GM23338 (cell line): ENCODE measurements at regions not wholly inside any gene's neighbourhood (a gene's known extent, or its start where the extent isn't known, plus 50 kb on each side); places are given as distances from the start of the nearest gene placed in this dataset.

ENCODE experiments used
- ATAC-seq: fragments of 200-7000 bp; cut with Tn5 transposase; 3 replicates; pipeline ENCODE4 v1.9.1; 2020
- DNase-seq: peaks from one replicate; pipeline ENCODE4 v3.0.0-alpha.2; 2015; ENCODE audit warnings: low spot score
- H2AFZ ChIP-seq: fragments of 200-600 bp; sonication (generic); 2 replicates; pipeline ENCODE4 v1.8.0; 2016; ENCODE audit warnings: antibody characterized with exemption, mild to moderate bottlenecking, moderate library complexity
- H3F3A ChIP-seq: fragments of 200-600 bp; sonication (generic); replicated peaks from 2 replicates; pipeline ENCODE4 v1.8.0; 2017; ENCODE audit warnings: antibody characterized with exemption, mixed run types, low read depth
- H3K27ac ChIP-seq: fragments of 200-600 bp; sonication (generic); 2 replicates; pipeline ENCODE4 v1.6.1; 2016; ENCODE audit warnings: low read depth
- H3K27me3 ChIP-seq: fragments of 200-600 bp; sonication (generic); 2 replicates; pipeline ENCODE4 v1.8.0; 2016; ENCODE audit warnings: mild to moderate bottlenecking, mixed run types, moderate library complexity; ENCODE audit not compliant: insufficient read depth
- H3K36me3 ChIP-seq: fragments of 200-600 bp; sonication (generic); 2 replicates; pipeline ENCODE4 v1.8.0; 2016; ENCODE audit warnings: mild to moderate bottlenecking; ENCODE audit not compliant: insufficient read depth
- H3K4me1 ChIP-seq: fragments of 200-600 bp; sonication (generic); 2 replicates; pipeline ENCODE4 v1.8.0; 2016; ENCODE audit warnings: mild to moderate bottlenecking, moderate library complexity; ENCODE audit not compliant: insufficient read depth
- H3K4me2 ChIP-seq: fragments of 200-600 bp; sonication (generic); 2 replicates; pipeline ENCODE4 v1.7.1; 2017; ENCODE audit warnings: mixed run types
- H3K4me3 ChIP-seq: fragments of 200-600 bp; sonication (generic); 2 replicates; pipeline ENCODE4 v1.6.1; 2016; ENCODE audit warnings: mixed run types
- H3K79me2 ChIP-seq: fragments of 200-600 bp; sonication (generic); replicated peaks from 2 replicates; pipeline ENCODE4 v1.8.0; 2017; ENCODE audit warnings: mild to moderate bottlenecking; ENCODE audit not compliant: insufficient read depth
- H3K9me2 ChIP-seq: fragments of 200-600 bp; sonication (generic); 2 replicates; pipeline ENCODE4 v1.8.0; 2017; ENCODE audit not compliant: insufficient read depth
- H4K20me1 ChIP-seq: fragments of 200-600 bp; sonication (generic); replicated peaks from 2 replicates; pipeline ENCODE4 v1.8.0; 2017; ENCODE audit warnings: mild to moderate bottlenecking; ENCODE audit not compliant: insufficient read depth
- H3K27ac Mint-ChIP-seq: 2 replicates; pipeline ENCODE4 v1.8.0; 2020; ENCODE audit warnings: inconsistent platforms, mild to moderate bottlenecking, moderate library complexity, mixed read lengths
- H3K27me3 Mint-ChIP-seq: 3 replicates; pipeline ENCODE4 v1.8.0; 2022; ENCODE audit warnings: low read depth, mild to moderate bottlenecking, moderate library complexity, mixed read lengths, inconsistent platforms; ENCODE audit not compliant: insufficient read depth, poor library complexity
- H3K36me3 Mint-ChIP-seq: 3 replicates; pipeline ENCODE4 v1.8.0; 2021; ENCODE audit warnings: low read depth, mild to moderate bottlenecking, inconsistent platforms, moderate library complexity, mixed read lengths
- H3K4me1 Mint-ChIP-seq: 3 replicates; pipeline ENCODE4 v1.8.0; 2020; ENCODE audit warnings: mild to moderate bottlenecking, inconsistent platforms, mixed read lengths
- H3K4me3 Mint-ChIP-seq: 3 replicates; pipeline ENCODE4 v1.8.0; 2021; ENCODE audit warnings: moderate library complexity, mild to moderate bottlenecking, inconsistent platforms, mixed read lengths
- H3K9me3 Mint-ChIP-seq: 3 replicates; pipeline ENCODE4 v1.8.0; 2020; ENCODE audit warnings: moderate library complexity, mild to moderate bottlenecking, inconsistent platforms, mixed read lengths
- CREB1 ChIP-seq: fragments of 250-450 bp; sonication (Bioruptor Pico); IDR thresholded peaks from 2 replicates; pipeline ENCODE4 v1.5.0; 2020; ENCODE audit warnings: low read depth, mild to moderate bottlenecking, moderate library complexity
- CTCF ChIP-seq, 2 experiments: fragments of 200-600 bp in 1 of 2; sonication (generic) in 1 of 2; conservative IDR thresholded peaks; 2 replicates each; pipeline versions ENCODE4 v1.5.1 to v1.6.1; 2016 to 2017; ENCODE audit warnings: antibody characterized with exemption in 2 of 2, low read depth in 2 of 2, mild to moderate bottlenecking in 2 of 2, moderate library complexity in 1 of 2
- ETS1 ChIP-seq: IDR thresholded peaks from 2 replicates; pipeline ENCODE4 v1.6.1; 2016; ENCODE audit warnings: antibody characterized with exemption
- EZH2phosphoT487 ChIP-seq: fragments of 200-600 bp; sonication (generic); IDR thresholded peaks from one replicate; pipeline ENCODE4 v1.8.1; 2018; ENCODE audit warnings: antibody characterized with exemption; ENCODE audit not compliant: unreplicated experiment
- NANOG ChIP-seq: IDR thresholded peaks from 2 replicates; pipeline ENCODE4 v1.6.1; 2016; ENCODE audit warnings: antibody characterized with exemption, borderline replicate concordance
- POLR2AphosphoS5 ChIP-seq: IDR thresholded peaks from 2 replicates; pipeline ENCODE4 v1.6.1; 2016; ENCODE audit warnings: antibody characterized with exemption, low read depth
- STAT1 ChIP-seq: IDR thresholded peaks from one replicate; pipeline ENCODE4 v1.6.1; 2016; ENCODE audit warnings: antibody characterized with exemption; ENCODE audit not compliant: unreplicated experiment
- ZNF331 ChIP-seq: fragments of 250-450 bp; sonication (Bioruptor Pico); IDR thresholded peaks from 2 replicates; pipeline ENCODE4 v1.5.0; 2020; ENCODE audit warnings: low read depth, mild to moderate bottlenecking, moderate library complexity
- TF ChIP-seq, protein P1 (sequence below): IDR thresholded peaks from one replicate; pipeline ENCODE4 v1.6.1; 2018; ENCODE audit warnings: antibody characterized with exemption; ENCODE audit not compliant: unreplicated experiment

DNA sequence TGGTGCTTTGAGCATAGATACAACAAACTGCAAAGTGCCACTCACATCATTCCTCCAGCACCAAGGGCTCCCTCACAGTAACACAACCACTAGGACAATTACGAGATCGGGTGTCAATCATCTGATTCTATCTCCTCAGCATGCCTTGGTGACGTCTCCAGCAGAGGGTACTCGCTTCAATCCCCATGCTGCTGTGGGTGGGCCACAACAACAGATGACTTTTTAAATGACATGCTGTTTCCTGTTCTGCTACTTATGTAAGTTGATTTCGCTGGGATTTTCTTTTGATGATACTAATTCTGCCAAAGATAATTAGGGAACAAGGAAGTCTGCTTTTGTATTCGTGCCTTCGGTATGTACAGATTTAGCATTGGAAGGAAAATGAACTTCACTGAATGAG lies 1113.0 kb downstream of the BCL11A start:
- Histone ChIP-seq H3K4me3 (no peak overlapping the region), H3K27me3 (no peaks in the 10 kb centered on the region), H3F3A (no peaks in the 10 kb centered on the region), H4K20me1 (no peaks in the 10 kb centered on the region), H3K27ac (no peak overlapping the region), H3K9me2 (no peaks in the 10 kb centered on the region), H3K36me3 (no peaks in the 10 kb centered on the region), H3K79me2 (no peaks in the 10 kb centered on the region), H2AFZ (no peak overlapping the region; the same call in 1 of the 2 replicates), H3K4me1 (no peaks in the 10 kb centered on the region), H3K4me2 (no peak overlapping the region)
- Mint-ChIP-seq H3K4me1 (peaks cover 14% of the 10 kb centered on the region), H3K9me3 (no peaks in the 10 kb centered on the region), H3K27me3 (peaks cover 2% of the 10 kb centered on the region), H3K36me3 (no peaks in the 10 kb centered on the region), H3K27ac (no peak overlapping the region), H3K4me3 (no peak overlapping the region)
- no peak for DNase-seq
- ATAC-seq: no peak
- TF ChIP-seq, protein P1, sequence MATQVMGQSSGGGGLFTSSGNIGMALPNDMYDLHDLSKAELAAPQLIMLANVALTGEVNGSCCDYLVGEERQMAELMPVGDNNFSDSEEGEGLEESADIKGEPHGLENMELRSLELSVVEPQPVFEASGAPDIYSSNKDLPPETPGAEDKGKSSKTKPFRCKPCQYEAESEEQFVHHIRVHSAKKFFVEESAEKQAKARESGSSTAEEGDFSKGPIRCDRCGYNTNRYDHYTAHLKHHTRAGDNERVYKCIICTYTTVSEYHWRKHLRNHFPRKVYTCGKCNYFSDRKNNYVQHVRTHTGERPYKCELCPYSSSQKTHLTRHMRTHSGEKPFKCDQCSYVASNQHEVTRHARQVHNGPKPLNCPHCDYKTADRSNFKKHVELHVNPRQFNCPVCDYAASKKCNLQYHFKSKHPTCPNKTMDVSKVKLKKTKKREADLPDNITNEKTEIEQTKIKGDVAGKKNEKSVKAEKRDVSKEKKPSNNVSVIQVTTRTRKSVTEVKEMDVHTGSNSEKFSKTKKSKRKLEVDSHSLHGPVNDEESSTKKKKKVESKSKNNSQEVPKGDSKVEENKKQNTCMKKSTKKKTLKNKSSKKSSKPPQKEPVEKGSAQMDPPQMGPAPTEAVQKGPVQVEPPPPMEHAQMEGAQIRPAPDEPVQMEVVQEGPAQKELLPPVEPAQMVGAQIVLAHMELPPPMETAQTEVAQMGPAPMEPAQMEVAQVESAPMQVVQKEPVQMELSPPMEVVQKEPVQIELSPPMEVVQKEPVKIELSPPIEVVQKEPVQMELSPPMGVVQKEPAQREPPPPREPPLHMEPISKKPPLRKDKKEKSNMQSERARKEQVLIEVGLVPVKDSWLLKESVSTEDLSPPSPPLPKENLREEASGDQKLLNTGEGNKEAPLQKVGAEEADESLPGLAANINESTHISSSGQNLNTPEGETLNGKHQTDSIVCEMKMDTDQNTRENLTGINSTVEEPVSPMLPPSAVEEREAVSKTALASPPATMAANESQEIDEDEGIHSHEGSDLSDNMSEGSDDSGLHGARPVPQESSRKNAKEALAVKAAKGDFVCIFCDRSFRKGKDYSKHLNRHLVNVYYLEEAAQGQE: no peak
- TF ChIP-seq STAT1 (no peak), NANOG (no peak), CREB1 (no peak), ZNF331 (CRISPR knock-in tag) (no peak)

- Histone ChIP-seq H3F3A (no peaks in the 10 kb centered on the region), H3K9me2 (peaks cover 7% of the 10 kb centered on the region; the same call in 1 of the 2 replicates), H4K20me1 (no peaks in the 10 kb centered on the region), H2AFZ (no peak overlapping the region), H3K4me1 (no peaks in the 10 kb centered on the region), H3K36me3 (no peaks in the 10 kb centered on the region), H3K27me3 (no peaks in the 10 kb centered on the region), H3K4me3 (no peak overlapping the region), H3K27ac (no peak overlapping the region), H3K79me2 (no peaks in the 10 kb centered on the region), H3K4me2 (no peak overlapping the region)
- H3K27me3 Mint-ChIP-seq: no peaks in the 10 kb centered on the region
- no peak for TF ChIP-seq POLR2AphosphoS5
- TF ChIP-seq EZH2phosphoT487: no peak
- TF ChIP-seq ETS1: no peak
- TF ChIP-seq, protein P1: no peak
- no peak for TF ChIP-seq ZNF331 (CRISPR knock-in tag)
- no peak for TF ChIP-seq CTCF (conservative IDR thresholded peaks at IDR 0.05; ENCODE audit: low read depth in 2 of 2)
- peaks cover 15% of the 10 kb centered on the region; the same call in 2 of the 3 replicates for H3K36me3 Mint-ChIP-seq
- H3K27ac Mint-ChIP-seq: no peak overlapping the region
- H3K9me3 Mint-ChIP-seq: peaks cover 25% of the 10 kb centered on the region
- no peak overlapping the region for H3K4me3 Mint-ChIP-seq
- H3K4me1 Mint-ChIP-seq: peaks cover 16% of the 10 kb centered on the region
- no peak for DNase-seq
- ATAC-seq: no peak
Measured at GRCh38 chr2:59435635-59436034, 1117.8 kb downstream of the BCL11A start.
